Right lobe of liver (tissue), 4 donors: ENCODE measurements at regions not wholly inside any gene's neighbourhood (a gene's known extent, or its start where the extent isn't known, plus 50 kb on each side); places are given as distances from the start of the nearest gene placed in this dataset.

ENCODE experiments used
- CTCF ChIP-seq, 4 donors: fragments of 200-600 bp in 3 of 4; fragments of 450-650 bp in 1 of 4; IDR thresholded peaks; one replicate each; pipeline versions ENCODE4 v1.5.1 to v1.8.0; 2016 to 2022; ENCODE audit warnings: antibody characterized with exemption in 4 of 4, mild to moderate bottlenecking in 2 of 4
- POLR2A ChIP-seq: fragments of 450-650 bp; IDR thresholded peaks from one replicate; pipeline ENCODE4 v1.6.1; 2017; ENCODE audit warnings: antibody characterized with exemption, mild to moderate bottlenecking
- donor health status: DM: no; HTN: no; CAD: no.
- donor health status: DM: no; HTN: no; CAD: no.
- donor health status: DM: no; HTN: yes; CAD: no.

GRCh38 chr13:34310539-34310938, 492.6 kb downstream of the RFC3 start:
- TF ChIP-seq CTCF (IDR thresholded peaks at IDR 0.05) (no peak), POLR2A (no peak)
